ENCODE measurements at regions not wholly inside any gene's neighbourhood (a gene's known extent, or its start where the extent isn't known, plus 50 kb on each side); places are given as distances from the start of the nearest gene placed in this dataset.
A peak's percentile ranks its signal among the peaks of the same experiment; 100 is the strongest.

DNA sequence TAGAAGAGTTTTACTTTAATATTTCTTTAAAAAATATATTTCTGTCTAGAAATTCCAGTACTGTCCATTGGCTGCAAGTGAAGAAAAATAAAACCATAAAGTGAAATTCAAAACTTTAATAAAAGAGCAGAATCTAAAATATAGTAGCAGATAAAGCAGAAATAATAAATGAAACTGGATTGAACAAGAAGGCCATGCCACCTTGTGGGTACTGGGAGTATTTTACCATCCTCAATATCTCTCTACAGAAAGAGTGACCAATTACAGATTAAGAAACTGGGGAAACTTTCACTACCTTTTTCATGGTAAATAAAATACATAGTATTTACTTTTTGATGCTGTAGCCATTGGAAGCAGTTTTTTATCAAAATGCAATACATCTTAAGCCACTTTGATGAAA, 220.5 kb downstream of the BCAT1 start:
- POLR2A ChIA-PET (ENCODE audit: low non-redundant PET) = no interaction called here

DNA sequence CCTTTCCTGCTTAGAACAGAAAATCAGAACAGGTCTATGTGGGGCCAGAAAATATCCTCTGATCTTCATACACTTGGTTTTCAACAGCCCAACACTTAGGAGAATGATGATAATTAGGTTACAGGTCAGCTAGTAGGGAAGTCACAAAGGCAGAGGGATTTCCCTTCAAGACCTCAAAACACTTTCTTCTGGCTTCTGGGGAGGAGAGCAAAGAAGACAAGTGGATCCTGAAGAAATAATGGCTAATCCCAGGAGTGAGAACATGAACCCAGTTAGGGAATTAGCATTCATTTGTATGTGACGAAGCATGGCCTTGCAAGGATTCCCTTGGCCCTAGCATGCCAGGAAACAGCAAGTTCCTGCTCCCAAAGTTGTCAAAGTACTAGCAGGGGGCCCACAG, 223.3 kb downstream of the BCAT1 start:
- TF ChIP-seq, protein P1, sequence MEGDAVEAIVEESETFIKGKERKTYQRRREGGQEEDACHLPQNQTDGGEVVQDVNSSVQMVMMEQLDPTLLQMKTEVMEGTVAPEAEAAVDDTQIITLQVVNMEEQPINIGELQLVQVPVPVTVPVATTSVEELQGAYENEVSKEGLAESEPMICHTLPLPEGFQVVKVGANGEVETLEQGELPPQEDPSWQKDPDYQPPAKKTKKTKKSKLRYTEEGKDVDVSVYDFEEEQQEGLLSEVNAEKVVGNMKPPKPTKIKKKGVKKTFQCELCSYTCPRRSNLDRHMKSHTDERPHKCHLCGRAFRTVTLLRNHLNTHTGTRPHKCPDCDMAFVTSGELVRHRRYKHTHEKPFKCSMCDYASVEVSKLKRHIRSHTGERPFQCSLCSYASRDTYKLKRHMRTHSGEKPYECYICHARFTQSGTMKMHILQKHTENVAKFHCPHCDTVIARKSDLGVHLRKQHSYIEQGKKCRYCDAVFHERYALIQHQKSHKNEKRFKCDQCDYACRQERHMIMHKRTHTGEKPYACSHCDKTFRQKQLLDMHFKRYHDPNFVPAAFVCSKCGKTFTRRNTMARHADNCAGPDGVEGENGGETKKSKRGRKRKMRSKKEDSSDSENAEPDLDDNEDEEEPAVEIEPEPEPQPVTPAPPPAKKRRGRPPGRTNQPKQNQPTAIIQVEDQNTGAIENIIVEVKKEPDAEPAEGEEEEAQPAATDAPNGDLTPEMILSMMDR (conservative IDR thresholded peaks at IDR 0.05; ENCODE audit: low read depth) = no peak
- ChIA-PET CTCF (no interaction called here), POLR2A (ENCODE audit: low non-redundant PET) (no interaction called here)
- no peak for DNase-seq (ENCODE audit: low spot score)
- no peak overlapping the region for H3K27ac ChIP-seq

More for the DNA sequence above, 220.5 kb downstream of the BCAT1 start:
- CTCF ChIA-PET = interaction anchor here (0.7 kb wide), 1 partner anchor 322 kb away, joined by 3 read pairs; no protein-coding TSS in a partner anchor
- DNase-seq (ENCODE audit: low spot score) = peak; percentile 26
- TF ChIP-seq, protein P1 (conservative IDR thresholded peaks at IDR 0.05; ENCODE audit: low read depth) = no peak
- no peak overlapping the region for H3K27ac ChIP-seq

DNA sequence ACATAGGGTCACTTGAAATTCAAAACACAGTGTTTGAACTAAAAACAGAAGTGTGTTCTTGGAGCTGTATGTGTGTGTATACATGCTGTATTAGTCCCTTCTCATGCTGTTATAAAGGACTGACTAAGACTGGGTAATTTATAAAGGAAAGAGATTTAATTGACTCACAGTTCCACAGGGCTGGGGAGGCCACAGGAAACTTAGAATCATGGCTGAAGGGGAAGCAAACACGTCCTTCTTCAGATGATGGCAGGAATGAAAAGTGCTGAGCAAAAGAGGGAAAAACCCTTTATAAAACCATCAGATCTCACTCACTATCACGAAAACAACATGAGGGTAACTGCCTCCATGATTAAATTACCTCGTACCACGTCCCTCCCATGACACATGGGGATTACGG, 224.1 kb downstream of the BCAT1 start:
- ChIA-PET POLR2A (ENCODE audit: low non-redundant PET) (no interaction called here), CTCF (no interaction called here)
- TF ChIP-seq, protein P1 (conservative IDR thresholded peaks at IDR 0.05; ENCODE audit: low read depth) = no peak
- H3K27ac ChIP-seq = no peak overlapping the region
- no peak for DNase-seq (ENCODE audit: low spot score)

DNA sequence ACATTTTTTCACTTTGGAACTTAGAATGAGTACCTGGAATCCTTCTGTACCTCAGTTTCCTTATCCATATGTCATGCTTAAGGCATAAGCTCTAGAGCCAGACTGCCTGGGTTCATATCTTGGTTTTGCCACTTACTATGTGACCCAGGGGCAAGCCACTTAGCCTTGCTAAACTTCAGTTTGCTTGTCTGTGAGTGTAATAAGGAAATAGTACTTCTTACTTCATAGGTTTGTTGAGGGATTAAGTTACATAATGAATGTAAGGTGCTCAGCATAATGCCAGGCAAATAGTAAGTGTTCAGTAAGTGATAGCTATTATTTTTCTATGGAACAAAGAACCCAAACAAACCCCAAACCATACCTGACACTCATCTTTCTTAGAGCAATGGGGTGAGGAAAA, 225.1 kb downstream of the BCAT1 start:
- TF ChIP-seq, protein P1 (conservative IDR thresholded peaks at IDR 0.05; ENCODE audit: low read depth) = no peak
- POLR2A ChIA-PET (ENCODE audit: low non-redundant PET) = no interaction called here
- no peak overlapping the region for H3K27ac ChIP-seq
- CTCF ChIA-PET = no interaction called here
- DNase-seq (ENCODE audit: low spot score) = no peak

DNA sequence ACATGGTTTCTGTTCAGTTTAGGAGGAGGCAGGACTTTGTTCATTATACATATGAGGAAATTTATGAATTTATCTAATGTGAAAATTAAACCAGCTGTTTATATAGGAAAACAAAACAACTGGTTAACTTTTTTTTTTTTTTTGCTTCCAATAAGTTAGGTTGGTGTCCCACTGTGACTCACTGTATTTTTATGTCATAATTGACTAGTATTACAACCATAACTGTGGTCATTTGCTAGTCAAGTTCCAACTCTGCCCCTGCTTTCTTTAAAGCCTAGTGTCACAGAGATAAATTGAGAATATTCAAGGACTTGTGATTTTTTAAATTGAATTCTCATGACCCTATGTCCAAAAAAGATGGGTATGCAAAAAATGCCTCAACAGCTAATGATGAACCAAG, 227.7 kb downstream of the BCAT1 start:
- no peak overlapping the region for H3K27ac ChIP-seq
- TF ChIP-seq, protein P1 (conservative IDR thresholded peaks at IDR 0.05; ENCODE audit: low read depth) = no peak
- POLR2A ChIA-PET (ENCODE audit: low non-redundant PET) = no interaction called here
- CTCF ChIA-PET = interaction anchor here (0.6 kb wide), 1 partner anchor 28 kb away, joined by 5 read pairs; no protein-coding TSS in a partner anchor
- no peak for DNase-seq (ENCODE audit: low spot score)

DNA sequence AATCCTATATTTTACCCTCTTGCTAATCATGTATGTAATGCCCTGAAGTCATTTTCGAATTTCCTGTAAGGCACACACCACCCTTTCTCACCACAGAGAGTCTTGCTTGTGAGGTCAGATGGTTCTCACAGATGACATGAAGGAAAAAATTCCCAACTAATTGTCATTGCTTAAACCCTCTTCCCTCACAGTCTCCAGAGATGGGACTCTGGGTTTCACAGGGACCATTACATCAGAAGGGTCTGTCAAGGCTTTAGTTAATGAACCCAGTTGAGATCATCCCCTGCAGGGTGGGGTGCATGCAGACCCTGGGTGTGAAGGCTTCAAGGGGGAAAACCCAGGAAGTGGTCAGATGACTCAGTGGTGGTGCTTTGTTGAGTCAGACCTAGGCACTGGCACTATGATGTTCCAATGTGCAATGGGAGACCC, 229.6 kb downstream of the BCAT1 start:
- CTCF ChIA-PET = interaction anchor here (0.8 kb wide), 1 partner anchor 1989 kb away, joined by 3 read pairs; no protein-coding TSS in a partner anchor
- POLR2A ChIA-PET (ENCODE audit: low non-redundant PET) = no interaction called here

More for the DNA sequence above, 229.6 kb downstream of the BCAT1 start:
- peak; percentile 8 for DNase-seq (ENCODE audit: low spot score)
- TF ChIP-seq, protein P1 (conservative IDR thresholded peaks at IDR 0.05; ENCODE audit: low read depth) = no peak
- H3K27ac ChIP-seq = no peak overlapping the region
